B cell (primary cell): ENCODE measurements at regions not wholly inside any gene's neighbourhood (a gene's known extent, or its start where the extent isn't known, plus 50 kb on each side); places are given as distances from the start of the nearest gene placed in this dataset.

ENCODE experiments used
- EZH2 ChIP-seq: IDR thresholded peaks from 2 replicates; pipeline ENCODE4 v1.6.1; 2012; ENCODE audit warnings: borderline replicate concordance, low read depth, mild to moderate bottlenecking, moderate library complexity, low read length; ENCODE audit not compliant: insufficient read depth, poor library complexity, severe bottlenecking
- TF ChIP-seq, protein P1 (sequence below): fragments of 200-600 bp; IDR thresholded peaks from one replicate; pipeline ENCODE4 v1.8.0; 2022; ENCODE audit warnings: antibody characterized with exemption, mild to moderate bottlenecking

DNA sequence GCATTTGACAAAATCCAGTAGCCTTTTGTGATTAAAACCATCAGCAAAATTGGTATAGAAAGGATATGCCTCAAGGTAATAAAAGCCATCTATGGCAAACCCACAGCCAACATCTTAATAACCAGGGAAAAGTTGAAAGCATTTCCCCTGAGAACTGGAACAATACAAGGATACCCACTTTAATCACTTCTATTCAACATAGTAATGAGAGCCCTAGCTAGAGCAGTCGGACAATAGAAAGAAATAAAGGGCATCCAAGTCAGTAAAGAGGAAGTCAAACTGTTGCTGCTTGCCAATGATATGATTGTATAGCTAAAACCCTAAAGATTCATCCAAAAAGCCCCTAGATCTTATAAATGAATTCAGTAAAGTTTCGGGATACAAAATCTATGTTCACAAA lies 1510.3 kb downstream of the PCDH9 start:
- TF ChIP-seq, protein P1, sequence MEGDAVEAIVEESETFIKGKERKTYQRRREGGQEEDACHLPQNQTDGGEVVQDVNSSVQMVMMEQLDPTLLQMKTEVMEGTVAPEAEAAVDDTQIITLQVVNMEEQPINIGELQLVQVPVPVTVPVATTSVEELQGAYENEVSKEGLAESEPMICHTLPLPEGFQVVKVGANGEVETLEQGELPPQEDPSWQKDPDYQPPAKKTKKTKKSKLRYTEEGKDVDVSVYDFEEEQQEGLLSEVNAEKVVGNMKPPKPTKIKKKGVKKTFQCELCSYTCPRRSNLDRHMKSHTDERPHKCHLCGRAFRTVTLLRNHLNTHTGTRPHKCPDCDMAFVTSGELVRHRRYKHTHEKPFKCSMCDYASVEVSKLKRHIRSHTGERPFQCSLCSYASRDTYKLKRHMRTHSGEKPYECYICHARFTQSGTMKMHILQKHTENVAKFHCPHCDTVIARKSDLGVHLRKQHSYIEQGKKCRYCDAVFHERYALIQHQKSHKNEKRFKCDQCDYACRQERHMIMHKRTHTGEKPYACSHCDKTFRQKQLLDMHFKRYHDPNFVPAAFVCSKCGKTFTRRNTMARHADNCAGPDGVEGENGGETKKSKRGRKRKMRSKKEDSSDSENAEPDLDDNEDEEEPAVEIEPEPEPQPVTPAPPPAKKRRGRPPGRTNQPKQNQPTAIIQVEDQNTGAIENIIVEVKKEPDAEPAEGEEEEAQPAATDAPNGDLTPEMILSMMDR, result no peak
- TF ChIP-seq EZH2, result no peak
